H1 (cell line): ENCODE measurements at regions not wholly inside any gene's neighbourhood (a gene's known extent, or its start where the extent isn't known, plus 50 kb on each side); places are given as distances from the start of the nearest gene placed in this dataset.

Experiments used
- BACH1 ChIP-seq: IDR thresholded peaks from 2 replicates; pipeline ENCODE4 v1.6.1; 2012; ENCODE audit warnings: low read length, improper control_type of control experiment
- CEBPB ChIP-seq: IDR thresholded peaks from 2 replicates; pipeline ENCODE4 v1.6.1; 2012; ENCODE audit warnings: low read depth, low read length
- POLR2A ChIP-seq, 2 experiments: IDR thresholded peaks; 1 replicate in 1 of 2; 2 replicates in 1 of 2; pipeline ENCODE4 v1.6.1; 2011; ENCODE audit warnings: low read depth in 2 of 2, low read length in 2 of 2, mild to moderate bottlenecking in 2 of 2; ENCODE audit errors: control extremely low read depth in 1 of 2
- SP2 ChIP-seq: IDR thresholded peaks from 2 replicates; pipeline ENCODE4 v1.6.1; 2012; ENCODE audit warnings: mild to moderate bottlenecking, low read length, inconsistent platforms
- SRF ChIP-seq: IDR thresholded peaks from 2 replicates; pipeline ENCODE4 v1.6.1; 2011; ENCODE audit warnings: mild to moderate bottlenecking, low read depth, low read length, moderate library complexity
- ZNF274 ChIP-seq: IDR thresholded peaks from 2 replicates; pipeline ENCODE4 v1.7.0; 2012; ENCODE audit warnings: low read length, borderline replicate concordance; ENCODE audit errors: extremely low read depth
- TF ChIP-seq, protein P1 (sequence below): fragments of 300-600 bp; sonication (generic); IDR thresholded peaks from 2 replicates; pipeline ENCODE4 v1.7.1; 2012; ENCODE audit warnings: low read length, moderate library complexity, mild to moderate bottlenecking, inconsistent platforms; ENCODE audit not compliant: insufficient replicate concordance
- TF ChIP-seq, protein P2 (sequence below): IDR thresholded peaks from 2 replicates; pipeline ENCODE4 v1.6.1; 2011; ENCODE audit warnings: low read depth, mild to moderate bottlenecking, low read length; ENCODE audit not compliant: insufficient read depth

DNA sequence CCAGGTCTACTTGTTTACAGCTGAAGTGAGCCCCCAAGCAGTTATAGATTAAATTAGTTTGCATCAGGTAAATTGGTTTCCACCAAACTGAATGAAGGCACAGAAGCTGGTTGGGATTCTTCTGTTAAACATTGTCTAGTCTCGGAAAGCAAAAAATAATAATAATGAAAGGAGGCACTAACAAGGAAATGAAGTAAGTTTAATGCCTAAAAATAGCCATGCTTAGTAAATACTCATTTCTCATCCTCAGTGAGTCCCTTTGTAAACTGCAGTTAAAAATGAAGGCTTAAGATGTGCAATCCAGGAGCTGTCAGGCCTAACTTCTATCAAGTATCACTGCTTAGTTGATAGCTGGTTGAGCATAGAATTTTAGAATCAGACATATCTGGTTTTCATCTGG, 113.5 kb downstream of the BTG1 start (continued):
- TF ChIP-seq, protein P1, sequence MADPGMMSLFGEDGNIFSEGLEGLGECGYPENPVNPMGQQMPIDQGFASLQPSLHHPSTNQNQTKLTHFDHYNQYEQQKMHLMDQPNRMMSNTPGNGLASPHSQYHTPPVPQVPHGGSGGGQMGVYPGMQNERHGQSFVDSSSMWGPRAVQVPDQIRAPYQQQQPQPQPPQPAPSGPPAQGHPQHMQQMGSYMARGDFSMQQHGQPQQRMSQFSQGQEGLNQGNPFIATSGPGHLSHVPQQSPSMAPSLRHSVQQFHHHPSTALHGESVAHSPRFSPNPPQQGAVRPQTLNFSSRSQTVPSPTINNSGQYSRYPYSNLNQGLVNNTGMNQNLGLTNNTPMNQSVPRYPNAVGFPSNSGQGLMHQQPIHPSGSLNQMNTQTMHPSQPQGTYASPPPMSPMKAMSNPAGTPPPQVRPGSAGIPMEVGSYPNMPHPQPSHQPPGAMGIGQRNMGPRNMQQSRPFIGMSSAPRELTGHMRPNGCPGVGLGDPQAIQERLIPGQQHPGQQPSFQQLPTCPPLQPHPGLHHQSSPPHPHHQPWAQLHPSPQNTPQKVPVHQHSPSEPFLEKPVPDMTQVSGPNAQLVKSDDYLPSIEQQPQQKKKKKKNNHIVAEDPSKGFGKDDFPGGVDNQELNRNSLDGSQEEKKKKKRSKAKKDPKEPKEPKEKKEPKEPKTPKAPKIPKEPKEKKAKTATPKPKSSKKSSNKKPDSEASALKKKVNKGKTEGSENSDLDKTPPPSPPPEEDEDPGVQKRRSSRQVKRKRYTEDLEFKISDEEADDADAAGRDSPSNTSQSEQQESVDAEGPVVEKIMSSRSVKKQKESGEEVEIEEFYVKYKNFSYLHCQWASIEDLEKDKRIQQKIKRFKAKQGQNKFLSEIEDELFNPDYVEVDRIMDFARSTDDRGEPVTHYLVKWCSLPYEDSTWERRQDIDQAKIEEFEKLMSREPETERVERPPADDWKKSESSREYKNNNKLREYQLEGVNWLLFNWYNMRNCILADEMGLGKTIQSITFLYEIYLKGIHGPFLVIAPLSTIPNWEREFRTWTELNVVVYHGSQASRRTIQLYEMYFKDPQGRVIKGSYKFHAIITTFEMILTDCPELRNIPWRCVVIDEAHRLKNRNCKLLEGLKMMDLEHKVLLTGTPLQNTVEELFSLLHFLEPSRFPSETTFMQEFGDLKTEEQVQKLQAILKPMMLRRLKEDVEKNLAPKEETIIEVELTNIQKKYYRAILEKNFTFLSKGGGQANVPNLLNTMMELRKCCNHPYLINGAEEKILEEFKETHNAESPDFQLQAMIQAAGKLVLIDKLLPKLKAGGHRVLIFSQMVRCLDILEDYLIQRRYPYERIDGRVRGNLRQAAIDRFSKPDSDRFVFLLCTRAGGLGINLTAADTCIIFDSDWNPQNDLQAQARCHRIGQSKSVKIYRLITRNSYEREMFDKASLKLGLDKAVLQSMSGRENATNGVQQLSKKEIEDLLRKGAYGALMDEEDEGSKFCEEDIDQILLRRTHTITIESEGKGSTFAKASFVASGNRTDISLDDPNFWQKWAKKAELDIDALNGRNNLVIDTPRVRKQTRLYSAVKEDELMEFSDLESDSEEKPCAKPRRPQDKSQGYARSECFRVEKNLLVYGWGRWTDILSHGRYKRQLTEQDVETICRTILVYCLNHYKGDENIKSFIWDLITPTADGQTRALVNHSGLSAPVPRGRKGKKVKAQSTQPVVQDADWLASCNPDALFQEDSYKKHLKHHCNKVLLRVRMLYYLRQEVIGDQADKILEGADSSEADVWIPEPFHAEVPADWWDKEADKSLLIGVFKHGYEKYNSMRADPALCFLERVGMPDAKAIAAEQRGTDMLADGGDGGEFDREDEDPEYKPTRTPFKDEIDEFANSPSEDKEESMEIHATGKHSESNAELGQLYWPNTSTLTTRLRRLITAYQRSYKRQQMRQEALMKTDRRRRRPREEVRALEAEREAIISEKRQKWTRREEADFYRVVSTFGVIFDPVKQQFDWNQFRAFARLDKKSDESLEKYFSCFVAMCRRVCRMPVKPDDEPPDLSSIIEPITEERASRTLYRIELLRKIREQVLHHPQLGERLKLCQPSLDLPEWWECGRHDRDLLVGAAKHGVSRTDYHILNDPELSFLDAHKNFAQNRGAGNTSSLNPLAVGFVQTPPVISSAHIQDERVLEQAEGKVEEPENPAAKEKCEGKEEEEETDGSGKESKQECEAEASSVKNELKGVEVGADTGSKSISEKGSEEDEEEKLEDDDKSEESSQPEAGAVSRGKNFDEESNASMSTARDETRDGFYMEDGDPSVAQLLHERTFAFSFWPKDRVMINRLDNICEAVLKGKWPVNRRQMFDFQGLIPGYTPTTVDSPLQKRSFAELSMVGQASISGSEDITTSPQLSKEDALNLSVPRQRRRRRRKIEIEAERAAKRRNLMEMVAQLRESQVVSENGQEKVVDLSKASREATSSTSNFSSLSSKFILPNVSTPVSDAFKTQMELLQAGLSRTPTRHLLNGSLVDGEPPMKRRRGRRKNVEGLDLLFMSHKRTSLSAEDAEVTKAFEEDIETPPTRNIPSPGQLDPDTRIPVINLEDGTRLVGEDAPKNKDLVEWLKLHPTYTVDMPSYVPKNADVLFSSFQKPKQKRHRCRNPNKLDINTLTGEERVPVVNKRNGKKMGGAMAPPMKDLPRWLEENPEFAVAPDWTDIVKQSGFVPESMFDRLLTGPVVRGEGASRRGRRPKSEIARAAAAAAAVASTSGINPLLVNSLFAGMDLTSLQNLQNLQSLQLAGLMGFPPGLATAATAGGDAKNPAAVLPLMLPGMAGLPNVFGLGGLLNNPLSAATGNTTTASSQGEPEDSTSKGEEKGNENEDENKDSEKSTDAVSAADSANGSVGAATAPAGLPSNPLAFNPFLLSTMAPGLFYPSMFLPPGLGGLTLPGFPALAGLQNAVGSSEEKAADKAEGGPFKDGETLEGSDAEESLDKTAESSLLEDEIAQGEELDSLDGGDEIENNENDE = no peak
- TF ChIP-seq ZNF274 (no peak), POLR2A (IDR thresholded peaks at IDR 0.05; ENCODE audit: control extremely low read depth in 1 of 2, low read depth in 2 of 2, low read length in 2 of 2) (no peak), SP2 (no peak), BACH1 (no peak), SRF (no peak), CEBPB (no peak)
- TF ChIP-seq, protein P2, sequence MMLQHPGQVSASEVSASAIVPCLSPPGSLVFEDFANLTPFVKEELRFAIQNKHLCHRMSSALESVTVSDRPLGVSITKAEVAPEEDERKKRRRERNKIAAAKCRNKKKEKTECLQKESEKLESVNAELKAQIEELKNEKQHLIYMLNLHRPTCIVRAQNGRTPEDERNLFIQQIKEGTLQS = no peak
